ENCODE measurements at regions not wholly inside any gene's neighbourhood (a gene's known extent, or its start where the extent isn't known, plus 50 kb on each side); places are given as distances from the start of the nearest gene placed in this dataset.

DNA sequence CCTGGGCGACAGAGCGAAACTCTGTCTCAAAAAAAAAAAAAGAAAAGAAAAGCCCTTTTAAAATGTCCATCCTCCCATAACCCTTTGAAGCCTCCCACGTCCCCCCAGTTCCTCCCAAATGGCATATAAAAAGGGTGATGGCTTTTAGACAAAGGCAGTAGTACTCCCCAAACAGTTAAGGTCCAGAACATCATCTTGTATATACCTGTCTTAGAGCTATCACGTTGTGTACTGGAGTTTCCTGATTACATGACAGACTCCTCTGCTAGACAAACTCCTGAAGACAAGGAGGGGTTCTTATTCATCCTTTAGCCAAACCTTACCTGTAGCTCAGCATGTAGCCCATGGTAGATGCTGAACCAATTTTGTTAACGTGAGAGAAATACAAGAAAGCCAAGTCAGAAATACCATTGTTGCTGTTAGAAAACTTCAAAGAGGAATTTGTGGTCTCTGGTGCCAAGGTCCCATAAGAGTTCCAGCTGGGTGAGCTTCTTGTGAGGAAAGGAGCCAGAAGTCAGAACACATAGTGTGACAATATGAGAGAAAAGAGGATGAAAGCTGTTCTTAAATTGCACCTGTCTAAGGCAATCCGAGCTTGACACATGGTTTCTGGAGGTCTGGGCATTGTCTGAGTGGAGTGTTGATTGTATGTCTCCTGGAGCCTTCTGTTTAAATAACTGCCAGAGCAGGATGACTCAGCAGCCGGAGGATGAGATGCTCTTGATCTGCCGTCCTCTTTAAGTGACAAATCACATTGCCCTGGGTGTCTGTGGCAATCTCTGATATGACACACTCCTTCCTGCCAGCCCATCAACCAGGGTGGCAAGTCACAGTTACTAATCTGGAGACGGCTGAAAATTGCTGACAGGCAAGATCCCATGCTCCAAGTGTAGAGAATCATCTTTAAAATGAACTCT, 69.1 kb downstream of the ARRDC3 start:
- TF ChIP-seq POLR2A (IDR thresholded peaks at IDR 0.05) (peak in 1 of 4 donors; percentile 77), POLR2AphosphoS5 (IDR thresholded peaks at IDR 0.05) (peak; percentile 90 to 92)
- TF ChIP-seq, protein P1, sequence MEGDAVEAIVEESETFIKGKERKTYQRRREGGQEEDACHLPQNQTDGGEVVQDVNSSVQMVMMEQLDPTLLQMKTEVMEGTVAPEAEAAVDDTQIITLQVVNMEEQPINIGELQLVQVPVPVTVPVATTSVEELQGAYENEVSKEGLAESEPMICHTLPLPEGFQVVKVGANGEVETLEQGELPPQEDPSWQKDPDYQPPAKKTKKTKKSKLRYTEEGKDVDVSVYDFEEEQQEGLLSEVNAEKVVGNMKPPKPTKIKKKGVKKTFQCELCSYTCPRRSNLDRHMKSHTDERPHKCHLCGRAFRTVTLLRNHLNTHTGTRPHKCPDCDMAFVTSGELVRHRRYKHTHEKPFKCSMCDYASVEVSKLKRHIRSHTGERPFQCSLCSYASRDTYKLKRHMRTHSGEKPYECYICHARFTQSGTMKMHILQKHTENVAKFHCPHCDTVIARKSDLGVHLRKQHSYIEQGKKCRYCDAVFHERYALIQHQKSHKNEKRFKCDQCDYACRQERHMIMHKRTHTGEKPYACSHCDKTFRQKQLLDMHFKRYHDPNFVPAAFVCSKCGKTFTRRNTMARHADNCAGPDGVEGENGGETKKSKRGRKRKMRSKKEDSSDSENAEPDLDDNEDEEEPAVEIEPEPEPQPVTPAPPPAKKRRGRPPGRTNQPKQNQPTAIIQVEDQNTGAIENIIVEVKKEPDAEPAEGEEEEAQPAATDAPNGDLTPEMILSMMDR (IDR thresholded peaks at IDR 0.05), result no peak

Data from upper lobe of left lung (tissue), 4 donors.